Fibroblast of the conjunctiva (primary cell): ENCODE measurements at regions not wholly inside any gene's neighbourhood (a gene's known extent, or its start where the extent isn't known, plus 50 kb on each side); places are given as distances from the start of the nearest gene placed in this dataset.
A peak's percentile ranks its signal among the peaks of the same experiment; 100 is the strongest.
"Not testable (repeated sequence)": the region's sequence is repeated elsewhere in the genome, so short reads cannot be mapped to it uniquely, and the experiment has no call there.

Experiments used
- DNase-seq: peaks from one replicate; pipeline ENCODE4 v3.0.0-alpha.2; 2010; ENCODE audit warnings: low read depth

- DNase-seq = no peak
Observed at GRCh38 chr6:153553627-153554026, 422.5 kb upstream of the RGS17 start.

- no peak for DNase-seq
Observed at GRCh38 chr6:153539602-153540001, 408.5 kb upstream of the RGS17 start.

- DNase-seq = no peak
Observed at GRCh38 chr6:153538491-153538890, 407.4 kb upstream of the RGS17 start.

- no peak for DNase-seq
Observed at GRCh38 chr6:153537422-153537821, 406.3 kb upstream of the RGS17 start.

GRCh38 chr6:153526479-153526878, 395.4 kb upstream of the RGS17 start:
- DNase-seq = no peak

GRCh38 chr6:153525998-153526397, 394.9 kb upstream of the RGS17 start:
- no peak for DNase-seq

GRCh38 chr6:153523390-153523789, 392.3 kb upstream of the RGS17 start:
- no peak for DNase-seq

GRCh38 chr6:153511896-153512496, 380.9 kb upstream of the RGS17 start:
- peak; percentile 18 for DNase-seq

GRCh38 chr6:153503810-153504209, 372.7 kb upstream of the RGS17 start:
- peak; percentile 0 for DNase-seq

GRCh38 chr6:153493501-153493900, 362.4 kb upstream of the RGS17 start:
- no peak for DNase-seq

GRCh38 chr6:153489479-153489878, 358.4 kb upstream of the RGS17 start:
- no peak for DNase-seq

GRCh38 chr6:153488267-153488666, 357.2 kb upstream of the RGS17 start:
- DNase-seq = no peak

GRCh38 chr6:153485072-153485471, 354.0 kb upstream of the RGS17 start:
- no peak for DNase-seq

GRCh38 chr6:153484056-153484455, 353.0 kb upstream of the RGS17 start:
- DNase-seq = no peak

GRCh38 chr6:153476243-153476642, 345.2 kb upstream of the RGS17 start:
- no peak for DNase-seq

- no peak for DNase-seq
Observed at GRCh38 chr6:153465050-153465449, 334.0 kb upstream of the RGS17 start.

- no peak for DNase-seq
Observed at GRCh38 chr6:153449279-153449678, 318.2 kb upstream of the RGS17 start.

- DNase-seq = not testable (repeated sequence)
Observed at GRCh38 chr6:153442749-153443148, 311.7 kb upstream of the RGS17 start.

- DNase-seq = no peak
Observed at GRCh38 chr6:153442096-153442495, 311.0 kb upstream of the RGS17 start.

GRCh38 chr6:153437193-153437592, 306.1 kb upstream of the RGS17 start:
- DNase-seq = no peak

GRCh38 chr6:153436351-153436750, 305.3 kb upstream of the RGS17 start:
- no peak for DNase-seq

- no peak for DNase-seq
Observed at GRCh38 chr6:153435787-153436186, 304.7 kb upstream of the RGS17 start.

GRCh38 chr6:153425536-153425935, 294.5 kb upstream of the RGS17 start:
- no peak for DNase-seq

- no peak for DNase-seq
Observed at GRCh38 chr6:153424719-153425400, 293.8 kb upstream of the RGS17 start.
